ENCODE measurements at regions not wholly inside any gene's neighbourhood (a gene's known extent, or its start where the extent isn't known, plus 50 kb on each side); places are given as distances from the start of the nearest gene placed in this dataset.

- H3K27me3 ChIP-seq (ENCODE audit: control insufficient read depth, insufficient read depth, low read length) = no peaks in the 10 kb centered on the region
- no peak overlapping the region for H3K4me2 ChIP-seq (ENCODE audit: low read depth, low read length)
- intact Hi-C loops (cut with micrococcal nuclease) (no loop called here), in situ Hi-C loops (cut with MboI; ENCODE audit: low sequenced_read_pairs) (no loop called here), dilution Hi-C loops (cut with HindIII; ENCODE audit: low sequenced_read_pairs, unreplicated experiment) (no loop called here)
- H3K4me1 ChIP-seq (ENCODE audit: control insufficient read depth, insufficient read depth, low read length) = no peaks in the 10 kb centered on the region
- H3K4ac ChIP-seq (ENCODE audit: low read depth, low read length) = no peak overlapping the region
- H4K91ac ChIP-seq (ENCODE audit: insufficient read depth, low read depth, low read length) = no peak overlapping the region
- WGBS, 2 experiments (ENCODE audit: extremely low coverage in 2 of 2, insufficient read length in 1 of 2) = no CpG with 5 or more reads among the region's 3 CpGs
- no TSS peak for BruUV-seq (replicated peaks)
- H3K36me3 ChIP-seq (ENCODE audit: control insufficient read depth, insufficient read depth, low read length) = no peaks in the 10 kb centered on the region
- no peak for DNase-seq
- no peak overlapping the region for H2BK20ac ChIP-seq (ENCODE audit: low read depth, low read length)
- no peaks in the 10 kb centered on the region for H3K9me1 ChIP-seq (ENCODE audit: insufficient read depth, low read length)
- CTCF ChIA-PET = no interaction called here
- no peak overlapping the region for H3K27ac ChIP-seq (ENCODE audit: insufficient read depth, low read length)
- H2BK120ac ChIP-seq (ENCODE audit: low read depth, low read length) = no peak overlapping the region
- no peaks in the 10 kb centered on the region for H4K20me1 ChIP-seq (ENCODE audit: insufficient read depth, low read length)
- H3K4me3 ChIP-seq (ENCODE audit: insufficient read depth, low read depth, low read length) = no peak overlapping the region
- no peak overlapping the region for H3K9ac ChIP-seq (ENCODE audit: low read depth, low read length)
- H2AFZ ChIP-seq (replicated peaks; ENCODE audit: low read length, poor library complexity) = no peak overlapping the region
- POLR2A ChIA-PET (ENCODE audit: unreplicated experiment) = no interaction called here
- H3K79me1 ChIP-seq (ENCODE audit: low read depth in 1 of 2, low read length in 2 of 2) = no peaks in the 10 kb centered on the region
- no peak overlapping the region for H4K5ac ChIP-seq (ENCODE audit: low read depth, low read length)
- no peak overlapping the region for H3K56ac ChIP-seq (ENCODE audit: extremely low read depth, insufficient read depth, low read length)
- ATAC-seq (ENCODE audit: low read depth) = no peak
- H2BK5ac ChIP-seq (ENCODE audit: low read depth, low read length, poor library complexity, severe bottlenecking) = no peak overlapping the region
- H4K8ac ChIP-seq (ENCODE audit: low read depth in 2 of 2, low read length in 2 of 2) = no peak overlapping the region
- H2AK9ac ChIP-seq (replicated peaks; ENCODE audit: low read depth, low read length, poor library complexity) = no peak overlapping the region
- H3K18ac ChIP-seq (ENCODE audit: low read depth, low read length) = no peak overlapping the region
- H3K14ac ChIP-seq (replicated peaks; ENCODE audit: low read depth, low read length) = no peak overlapping the region
- no peak for TF ChIP-seq CEBPB (IDR thresholded peaks at IDR 0.05; ENCODE audit: low read depth, low read length)
- H3K23ac ChIP-seq (ENCODE audit: low read depth, low read length) = no peak overlapping the region
- H3K9me3 ChIP-seq (ENCODE audit: control insufficient read depth, insufficient read depth, low read length) = no peaks in the 10 kb centered on the region
- H2BK15ac ChIP-seq (ENCODE audit: low read depth, low read length) = no peak overlapping the region
- no peak overlapping the region for H2AK5ac ChIP-seq (ENCODE audit: low read depth, low read length)
These were observed 51.5 kb upstream of the MEF2C start for GRCh38 chr5:88934439-88934838.

Small RNA genes in the stretch of these regions (microRNA-seq; reads per million reads assigned to microRNA genes)
- 0 reads per million in 2 experiments for gene MIR3660 (ENCODE audit: insufficient read depth in 1 of 2, insufficient read length in 1 of 2, unreplicated experiment in 1 of 2)

Small RNA genes in the stretch of these regions (small RNA-seq; reads per million reads assigned to genes)
- 0 reads per million in 5 experiments for gene MIR3660
